MM.1S (cell line): ENCODE measurements at regions not wholly inside any gene's neighbourhood (a gene's known extent, or its start where the extent isn't known, plus 50 kb on each side); places are given as distances from the start of the nearest gene placed in this dataset.

ENCODE experiments used
- DNase-seq: peaks from one replicate; pipeline ENCODE4 v3.0.0-alpha.2; 2015
- H2AFZ ChIP-seq: fragments of 300-600 bp; sonication (generic); 2 replicates; pipeline ENCODE4 v1.6.0; 2016; ENCODE audit warnings: antibody characterized with exemption, low read length
- H3F3A ChIP-seq: fragments of 300-600 bp; sonication (generic); 2 replicates; pipeline ENCODE4 v1.6.1; 2016; ENCODE audit warnings: mild to moderate bottlenecking, antibody characterized with exemption, low read length, moderate library complexity, mixed read lengths; ENCODE audit not compliant: insufficient read depth
- H3K27ac ChIP-seq: fragments of 300-600 bp; sonication (generic); 2 replicates; pipeline ENCODE4 v1.5.1; 2016; ENCODE audit warnings: mild to moderate bottlenecking, low read length
- H3K27me3 ChIP-seq: fragments of 300-600 bp; sonication (generic); replicated peaks from 2 replicates; pipeline ENCODE4 v1.6.0; 2016; ENCODE audit warnings: low read length; ENCODE audit not compliant: insufficient read depth
- H3K36me3 ChIP-seq: fragments of 300-600 bp; sonication (generic); replicated peaks from 2 replicates; pipeline ENCODE4 v1.6.1; 2016; ENCODE audit warnings: mild to moderate bottlenecking, low read length, mixed read lengths; ENCODE audit not compliant: insufficient read depth
- H3K4me1 ChIP-seq: fragments of 300-600 bp; sonication (generic); 2 replicates; pipeline ENCODE4 v1.6.1; 2016; ENCODE audit warnings: low read length, mixed read lengths
- H3K4me2 ChIP-seq: fragments of 300-600 bp; sonication (generic); 2 replicates; pipeline ENCODE4 v1.6.0; 2016; ENCODE audit warnings: low read depth, low read length
- H3K4me3 ChIP-seq: fragments of 300-600 bp; sonication (generic); 2 replicates; pipeline ENCODE4 v1.5.1; 2016; ENCODE audit warnings: low read length, mixed read lengths
- H3K79me2 ChIP-seq: fragments of 300-600 bp; sonication (generic); 2 replicates; pipeline ENCODE4 v1.6.1; 2016; ENCODE audit warnings: mixed run types, low read length, mixed read lengths
- H3K9ac ChIP-seq: fragments of 300-600 bp; sonication (generic); 2 replicates; pipeline ENCODE4 v1.6.1; 2016; ENCODE audit warnings: low read length, mixed read lengths
- H3K9me2 ChIP-seq: fragments of 300-600 bp; sonication (generic); replicated peaks from 2 replicates; pipeline ENCODE4 v1.6.1; 2016; ENCODE audit warnings: mild to moderate bottlenecking, low read length, mixed read lengths; ENCODE audit not compliant: insufficient read depth
- H3K9me3 ChIP-seq: fragments of 300-600 bp; sonication (generic); replicated peaks from 2 replicates; pipeline ENCODE4 v1.6.1; 2016; ENCODE audit warnings: mild to moderate bottlenecking, low read length, mixed read lengths; ENCODE audit not compliant: insufficient read depth
- H4K20me1 ChIP-seq: fragments of 300-600 bp; sonication (generic); 2 replicates; pipeline ENCODE4 v1.6.1; 2016; ENCODE audit warnings: mild to moderate bottlenecking, low read length, moderate library complexity, mixed read lengths; ENCODE audit not compliant: insufficient read depth
- EZH2 ChIP-seq: fragments of 300-600 bp; sonication (generic); optimal IDR thresholded peaks from 2 replicates; pipeline ENCODE3; 2017; ENCODE audit warnings: low read depth, mild to moderate bottlenecking, antibody characterized with exemption, low read length, mixed read lengths
- EZH2phosphoT487 ChIP-seq: fragments of 300-600 bp; sonication (generic); IDR thresholded peaks from 2 replicates; pipeline ENCODE4 v1.6.1; 2018; ENCODE audit warnings: antibody characterized with exemption, low read length
- TF ChIP-seq, protein P1 (sequence below): fragments of 300-600 bp; sonication (generic); IDR thresholded peaks from 2 replicates; pipeline ENCODE4 v1.5.1; 2016; ENCODE audit warnings: antibody characterized with exemption, low read length, mixed read lengths

DNA sequence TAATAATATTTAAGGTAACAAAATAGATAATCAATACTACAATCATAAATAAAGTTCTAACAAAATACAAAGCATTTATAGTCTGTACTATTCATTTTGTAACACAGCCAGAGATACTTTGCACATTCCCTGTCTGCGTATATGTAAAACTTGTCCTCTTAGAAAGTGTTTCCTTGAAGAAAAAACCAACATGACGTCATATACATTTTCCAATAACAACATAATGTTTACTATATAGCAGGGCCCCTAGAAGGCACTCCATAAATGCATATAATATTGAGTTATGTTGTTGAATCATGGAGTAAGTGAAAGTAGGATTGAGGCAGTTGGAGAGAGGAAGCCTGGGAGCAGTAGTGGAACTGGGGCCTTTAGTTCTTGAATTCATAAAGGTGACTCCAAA, 371.4 kb upstream of the HTR2A start:
- H3K79me2 ChIP-seq, result no peaks in the 10 kb centered on the region

GRCh38 chr13:47258384-47258783, 361.5 kb upstream of the HTR2A start:
- Histone ChIP-seq H3K36me3 (no peaks in the 10 kb centered on the region), H3K27ac (no peak overlapping the region), H3K4me3 (no peak overlapping the region), H3K79me2 (no peaks in the 10 kb centered on the region), H3K27me3 (no peaks in the 10 kb centered on the region), H3K4me2 (no peak overlapping the region), H2AFZ (no peak overlapping the region), H3K9me2 (no peaks in the 10 kb centered on the region), H3K9me3 (no peaks in the 10 kb centered on the region), H3F3A (no peaks in the 10 kb centered on the region), H4K20me1 (no peaks in the 10 kb centered on the region), H3K9ac (no peak overlapping the region), H3K4me1 (no peaks in the 10 kb centered on the region)
- DNase-seq, result no peak
- TF ChIP-seq, protein P1, sequence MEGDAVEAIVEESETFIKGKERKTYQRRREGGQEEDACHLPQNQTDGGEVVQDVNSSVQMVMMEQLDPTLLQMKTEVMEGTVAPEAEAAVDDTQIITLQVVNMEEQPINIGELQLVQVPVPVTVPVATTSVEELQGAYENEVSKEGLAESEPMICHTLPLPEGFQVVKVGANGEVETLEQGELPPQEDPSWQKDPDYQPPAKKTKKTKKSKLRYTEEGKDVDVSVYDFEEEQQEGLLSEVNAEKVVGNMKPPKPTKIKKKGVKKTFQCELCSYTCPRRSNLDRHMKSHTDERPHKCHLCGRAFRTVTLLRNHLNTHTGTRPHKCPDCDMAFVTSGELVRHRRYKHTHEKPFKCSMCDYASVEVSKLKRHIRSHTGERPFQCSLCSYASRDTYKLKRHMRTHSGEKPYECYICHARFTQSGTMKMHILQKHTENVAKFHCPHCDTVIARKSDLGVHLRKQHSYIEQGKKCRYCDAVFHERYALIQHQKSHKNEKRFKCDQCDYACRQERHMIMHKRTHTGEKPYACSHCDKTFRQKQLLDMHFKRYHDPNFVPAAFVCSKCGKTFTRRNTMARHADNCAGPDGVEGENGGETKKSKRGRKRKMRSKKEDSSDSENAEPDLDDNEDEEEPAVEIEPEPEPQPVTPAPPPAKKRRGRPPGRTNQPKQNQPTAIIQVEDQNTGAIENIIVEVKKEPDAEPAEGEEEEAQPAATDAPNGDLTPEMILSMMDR, result no peak

More for the DNA sequence above, 371.4 kb upstream of the HTR2A start:
- Histone ChIP-seq H3K9me3 (no peaks in the 10 kb centered on the region), H2AFZ (no peak overlapping the region), H4K20me1 (no peaks in the 10 kb centered on the region), H3K27me3 (no peaks in the 10 kb centered on the region), H3K9ac (no peak overlapping the region), H3F3A (no peaks in the 10 kb centered on the region), H3K4me3 (no peak overlapping the region), H3K27ac (no peak overlapping the region), H3K4me2 (no peak overlapping the region), H3K9me2 (no peaks in the 10 kb centered on the region), H3K36me3 (no peaks in the 10 kb centered on the region), H3K4me1 (no peaks in the 10 kb centered on the region)
- no peak for TF ChIP-seq EZH2
- TF ChIP-seq, protein P1, result no peak
- no peak for TF ChIP-seq EZH2phosphoT487
- no peak for DNase-seq

DNA sequence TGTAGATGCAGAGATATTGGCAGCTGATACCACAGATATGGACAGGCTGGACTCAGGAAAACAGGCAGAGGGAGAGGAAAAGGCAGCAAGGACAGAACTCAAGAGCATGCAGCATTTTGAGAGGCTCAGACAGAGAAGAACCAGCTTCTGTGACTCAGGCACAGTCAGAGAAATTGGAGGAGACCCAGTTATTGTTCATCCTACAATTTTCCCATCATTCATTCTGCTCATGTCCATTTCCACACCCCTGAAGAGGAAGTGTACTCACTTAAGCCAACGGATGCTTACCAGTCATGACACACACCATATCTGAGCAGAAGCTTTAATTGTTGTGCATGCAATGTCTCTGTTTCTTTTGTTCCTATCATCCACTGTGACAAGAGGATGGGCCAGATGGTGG, 359.8 kb upstream of the HTR2A start:
- H3K4me2 ChIP-seq, result no peak overlapping the region
- DNase-seq, result no peak
- no peak overlapping the region for H3K9ac ChIP-seq
- no peaks in the 10 kb centered on the region for H3K79me2 ChIP-seq
- no peaks in the 10 kb centered on the region for H3K9me3 ChIP-seq
- no peak overlapping the region for H2AFZ ChIP-seq
- TF ChIP-seq EZH2phosphoT487 (no peak), EZH2 (no peak)
- TF ChIP-seq, protein P1, result no peak
- H3K4me3 ChIP-seq, result no peak overlapping the region
- no peaks in the 10 kb centered on the region for H3K36me3 ChIP-seq
- no peaks in the 10 kb centered on the region for H3K27me3 ChIP-seq
- H3K9me2 ChIP-seq, result no peaks in the 10 kb centered on the region
- H3F3A ChIP-seq, result no peaks in the 10 kb centered on the region
- H3K4me1 ChIP-seq, result no peaks in the 10 kb centered on the region
- no peak overlapping the region for H3K27ac ChIP-seq
- no peaks in the 10 kb centered on the region for H4K20me1 ChIP-seq

- no peak overlapping the region for H3K27ac ChIP-seq
- H3K9me2 ChIP-seq, result no peaks in the 10 kb centered on the region
- no peaks in the 10 kb centered on the region for H3K27me3 ChIP-seq
- no peak overlapping the region for H3K9ac ChIP-seq
- no peaks in the 10 kb centered on the region for H3F3A ChIP-seq
- TF ChIP-seq EZH2, result no peak
- no peak for TF ChIP-seq EZH2phosphoT487
- H3K36me3 ChIP-seq, result no peaks in the 10 kb centered on the region
- H3K4me1 ChIP-seq, result no peaks in the 10 kb centered on the region
- H3K4me2 ChIP-seq, result no peak overlapping the region
- H3K79me2 ChIP-seq, result no peaks in the 10 kb centered on the region
- no peak overlapping the region for H2AFZ ChIP-seq
- no peaks in the 10 kb centered on the region for H3K9me3 ChIP-seq
- H3K4me3 ChIP-seq, result no peak overlapping the region
- DNase-seq, result no peak
- no peaks in the 10 kb centered on the region for H4K20me1 ChIP-seq
These were observed 355.8 kb upstream of the HTR2A start for GRCh38 chr13:47252627-47253026.
